NCI-H2107 treated with DMSO at 0.1 percent for 48 hours (cell line): ENCODE measurements at regions not wholly inside any gene's neighbourhood (a gene's known extent, or its start where the extent isn't known, plus 50 kb on each side); places are given as distances from the start of the nearest gene placed in this dataset.
"Not testable (repeated sequence)": the region's sequence is repeated elsewhere in the genome, so short reads cannot be mapped to it uniquely, and the experiment has no call there.

Experiments
- DNase-seq: peaks from one replicate; lab custom pipeline; 2025; ENCODE audit not compliant: unreplicated experiment; lab: John Stamatoyannopoulos, UW

GRCh38 chr9:115397591-115398312, 279.8 kb upstream of the TNC start:
- DNase-seq: no peak

DNA sequence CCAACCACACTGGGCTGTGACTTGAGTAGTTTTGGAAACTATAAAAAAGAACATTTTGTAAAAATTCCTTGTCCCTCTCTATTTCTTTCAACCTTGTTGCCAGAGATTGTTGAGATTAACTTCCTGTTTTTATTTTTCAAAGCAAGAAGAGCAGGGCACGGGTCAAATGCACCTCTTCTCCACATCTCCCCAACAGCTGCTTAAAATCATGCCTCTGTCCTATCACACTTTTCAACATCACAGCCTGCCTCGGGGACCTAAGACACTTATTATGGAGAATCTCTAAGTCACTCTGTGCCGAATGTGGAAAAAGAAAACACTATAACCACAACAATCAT, 280.3 kb upstream of the TNC start:
- no peak for DNase-seq

- DNase-seq: no peak
These were observed 281.0 kb upstream of the TNC start for GRCh38 chr9:115398996-115399395.

GRCh38 chr9:115400796-115401195, 282.8 kb upstream of the TNC start:
- no peak for DNase-seq

DNA sequence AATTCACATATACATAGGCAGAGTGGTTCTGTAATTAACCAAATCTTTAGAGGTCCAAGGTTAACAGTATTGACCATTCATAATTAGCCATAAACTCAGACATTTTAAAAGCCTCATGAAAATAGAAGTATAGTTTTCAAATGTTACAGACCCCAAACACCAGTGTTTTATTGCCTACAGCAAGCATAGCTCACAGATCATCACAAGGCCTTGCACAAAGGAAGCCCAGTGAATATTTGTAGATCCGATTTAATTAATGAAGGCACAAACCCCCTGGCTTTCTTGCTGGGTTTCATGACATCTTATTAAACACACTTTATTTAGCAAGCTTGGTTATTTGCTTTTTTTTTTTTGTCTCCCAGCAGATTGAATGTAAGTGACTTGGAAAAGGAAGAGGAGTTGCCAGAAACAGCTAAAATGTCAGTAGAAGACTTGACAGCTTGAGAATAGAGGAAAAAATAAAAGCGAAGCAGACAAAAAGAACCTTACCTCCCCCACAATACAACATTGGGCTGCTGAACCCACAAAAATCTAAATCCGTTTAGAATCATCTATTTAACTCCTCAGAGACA, 283.9 kb upstream of the TNC start:
- DNase-seq: no peak

- DNase-seq: no peak
These were observed 285.8 kb upstream of the TNC start for GRCh38 chr9:115403753-115404152.

DNA sequence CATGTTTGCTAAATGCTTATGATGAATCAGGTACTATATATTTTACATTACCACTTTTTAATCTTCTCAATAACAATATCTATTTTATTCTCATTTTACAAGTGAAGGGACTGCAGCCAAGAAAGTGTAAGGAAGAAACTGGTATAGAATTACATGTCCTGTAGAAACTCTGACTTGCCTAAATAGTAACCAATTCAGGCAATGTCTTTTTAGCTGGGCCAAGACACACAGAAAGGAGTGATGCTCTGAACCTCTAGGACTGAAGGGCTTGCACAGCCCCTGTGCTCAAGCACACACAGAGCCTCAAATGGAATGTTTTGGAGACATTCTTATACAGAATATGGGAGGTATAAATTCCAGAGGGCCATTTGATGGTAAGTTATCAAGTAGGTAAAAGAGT, 286.4 kb upstream of the TNC start:
- no peak for DNase-seq

DNA sequence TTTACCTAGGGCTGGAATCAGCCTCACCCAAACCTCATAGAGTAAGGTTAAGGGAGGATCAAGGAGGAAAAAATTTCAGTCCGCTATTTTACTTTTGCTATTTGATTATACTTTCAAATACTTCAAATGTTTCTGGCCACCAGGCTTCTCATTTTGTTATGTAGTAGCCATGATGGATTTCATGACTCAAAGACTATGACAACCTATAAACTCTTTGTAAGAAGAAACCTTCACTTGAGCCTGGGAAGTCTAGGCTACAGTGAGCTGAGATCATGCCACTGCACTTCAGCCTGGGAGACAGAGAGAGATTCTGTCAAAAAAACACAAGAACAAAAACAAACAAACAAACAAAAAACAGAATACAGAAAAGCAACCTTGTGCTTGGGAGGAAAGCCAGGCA, 293.6 kb upstream of the TNC start:
- DNase-seq: no peak

DNA sequence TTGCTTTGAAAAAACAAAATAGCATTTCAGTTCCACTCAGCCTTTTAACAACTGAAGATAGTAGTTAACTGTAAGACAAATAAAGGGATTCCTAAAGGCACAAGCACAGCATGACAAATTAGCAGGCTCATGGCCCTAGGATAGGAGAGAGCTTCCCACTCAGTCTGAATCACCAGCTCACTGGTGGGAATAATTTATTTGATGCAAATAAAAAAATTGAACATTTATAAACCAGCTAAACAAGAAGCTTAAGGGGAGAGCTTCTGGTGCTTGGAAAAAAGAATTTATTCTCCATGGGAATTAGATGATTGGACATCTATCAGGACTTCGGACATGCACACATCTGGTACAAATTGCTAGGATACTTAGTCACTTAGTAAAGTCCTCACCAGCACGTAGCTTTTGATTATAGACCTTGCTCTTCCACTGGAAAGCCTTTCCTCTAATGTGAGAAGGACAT, 294.1 kb upstream of the TNC start:
- no peak for DNase-seq

DNA sequence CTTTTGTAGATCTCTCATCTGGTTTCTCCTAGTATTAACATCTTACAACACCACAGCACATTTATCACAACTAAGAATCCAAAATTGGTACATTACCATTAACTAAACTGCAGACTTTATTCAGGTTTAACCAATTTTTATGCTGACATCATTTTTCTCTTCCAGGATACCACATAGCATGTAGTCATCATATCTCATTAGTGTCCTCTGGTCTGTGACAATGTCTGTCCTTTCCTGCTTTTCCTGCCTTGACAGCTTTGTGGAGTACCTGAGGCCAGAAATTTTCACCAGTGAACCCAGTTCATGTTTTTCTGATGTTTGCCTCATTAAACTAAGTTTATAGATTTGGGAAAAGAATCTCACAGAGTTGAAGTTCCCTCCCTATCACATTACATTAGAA, 294.7 kb upstream of the TNC start:
- no peak for DNase-seq

- DNase-seq: no peak
These were observed 295.3 kb upstream of the TNC start for GRCh38 chr9:115413304-115413703.

- DNase-seq: no peak
These were observed 295.9 kb upstream of the TNC start for GRCh38 chr9:115413766-115414382.

- DNase-seq: no peak
These were observed 296.6 kb upstream of the TNC start for GRCh38 chr9:115414561-115414960.

DNA sequence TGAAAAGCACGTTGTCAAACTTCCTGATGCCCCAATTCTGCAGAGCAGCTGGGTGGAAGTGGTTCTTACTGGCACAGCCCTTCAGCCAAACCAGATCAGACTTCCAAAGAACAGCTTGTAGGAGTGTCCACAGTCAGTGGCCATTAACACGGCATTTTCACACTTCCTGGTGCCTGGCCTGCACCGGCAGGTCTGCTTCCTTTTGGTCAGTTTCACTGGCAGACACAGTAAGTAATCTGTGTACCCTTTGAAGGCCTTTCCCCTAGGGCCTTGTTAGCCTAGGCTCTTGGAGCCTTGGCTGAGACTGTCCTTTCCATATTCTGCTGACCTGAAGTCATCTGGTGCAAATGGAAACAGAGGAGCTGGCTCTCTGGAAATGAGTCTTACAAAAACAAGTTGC, 297.5 kb upstream of the TNC start:
- DNase-seq: no peak

DNA sequence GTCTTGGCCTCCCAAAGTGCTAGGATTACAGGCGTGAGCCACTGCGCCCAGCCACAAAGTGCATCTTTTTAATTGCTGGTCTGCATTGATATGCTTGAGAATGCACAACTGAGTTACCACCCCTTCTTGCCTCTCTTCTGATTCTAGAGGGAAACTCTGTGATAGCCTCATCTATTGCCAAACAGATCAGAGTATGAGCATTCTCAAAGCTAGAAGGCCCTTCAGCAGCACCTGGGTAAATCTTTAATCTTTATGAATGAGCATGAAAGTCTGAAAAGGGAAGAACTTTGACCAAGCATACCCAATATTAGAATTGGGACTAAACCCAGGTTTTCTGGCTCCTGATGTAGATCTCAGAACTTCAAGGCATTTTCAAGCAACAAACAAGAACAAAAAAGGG, 298.3 kb upstream of the TNC start:
- DNase-seq: no peak

GRCh38 chr9:115418181-115418580, 300.2 kb upstream of the TNC start:
- not testable (repeated sequence) for DNase-seq

DNA sequence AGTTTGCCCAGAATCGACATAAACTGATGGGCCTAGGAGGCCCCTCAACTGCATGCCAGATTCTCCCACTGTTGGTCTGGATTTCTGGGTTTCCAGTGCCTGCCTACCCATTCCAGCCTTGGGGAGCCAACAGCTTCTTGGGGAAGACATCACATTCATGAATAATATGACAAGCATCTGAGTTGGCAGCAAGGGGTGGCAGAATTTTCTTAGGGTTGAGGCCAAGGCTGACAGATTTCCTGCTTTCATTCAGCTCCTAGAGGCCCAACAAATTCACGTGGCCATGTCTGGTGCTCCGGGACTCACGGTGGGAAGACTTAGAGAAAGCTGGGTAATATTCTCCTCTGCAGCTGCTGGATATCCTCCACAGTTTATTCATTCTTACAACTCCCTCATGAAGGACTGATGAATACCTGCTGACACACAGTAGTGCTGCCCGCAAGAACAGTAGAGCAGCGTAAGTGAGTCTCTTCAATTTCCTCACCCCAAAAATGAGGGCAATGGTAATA, 305.0 kb upstream of the TNC start:
- DNase-seq: no peak

DNA sequence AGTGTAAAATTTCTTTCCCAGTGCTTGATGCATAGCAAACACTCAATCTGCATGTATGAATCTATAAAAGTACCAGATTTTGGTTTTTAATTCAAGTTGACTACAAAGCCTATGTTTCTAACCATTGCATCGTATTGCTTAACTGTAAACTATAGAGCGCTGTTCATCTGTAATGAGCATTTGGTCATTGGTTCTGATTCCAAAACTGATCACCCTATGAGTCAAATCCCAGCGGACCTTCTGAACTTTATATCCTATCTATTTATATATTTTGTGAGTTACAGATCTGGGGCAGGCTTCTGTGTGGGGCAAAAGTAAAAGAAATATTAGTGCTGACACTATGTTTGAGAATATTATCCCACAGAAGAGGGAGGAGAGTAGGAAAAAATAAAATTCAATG, 305.7 kb upstream of the TNC start:
- DNase-seq: no peak

DNA sequence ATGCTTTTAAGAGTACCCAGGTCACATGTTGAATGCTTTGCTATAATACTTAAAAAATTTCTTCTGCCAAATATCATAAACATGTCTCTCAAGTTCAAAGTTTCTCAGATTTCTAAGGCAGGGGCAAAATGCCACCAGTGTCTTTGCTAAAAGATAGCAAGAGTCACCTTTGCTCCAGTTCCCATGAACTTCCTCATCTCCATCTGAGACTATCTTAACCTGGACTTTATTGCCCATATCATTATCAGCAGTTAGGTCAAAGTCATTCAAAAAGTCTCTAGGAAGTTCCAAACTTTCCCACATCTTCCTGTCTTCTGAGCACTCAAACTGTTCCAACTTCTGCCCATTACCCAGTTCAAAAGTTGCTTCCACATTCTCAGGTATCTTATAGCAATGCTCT, 307.6 kb upstream of the TNC start:
- DNase-seq: no peak

- no peak for DNase-seq
These were observed 319.5 kb upstream of the TNC start for GRCh38 chr9:115437418-115437817.

DNA sequence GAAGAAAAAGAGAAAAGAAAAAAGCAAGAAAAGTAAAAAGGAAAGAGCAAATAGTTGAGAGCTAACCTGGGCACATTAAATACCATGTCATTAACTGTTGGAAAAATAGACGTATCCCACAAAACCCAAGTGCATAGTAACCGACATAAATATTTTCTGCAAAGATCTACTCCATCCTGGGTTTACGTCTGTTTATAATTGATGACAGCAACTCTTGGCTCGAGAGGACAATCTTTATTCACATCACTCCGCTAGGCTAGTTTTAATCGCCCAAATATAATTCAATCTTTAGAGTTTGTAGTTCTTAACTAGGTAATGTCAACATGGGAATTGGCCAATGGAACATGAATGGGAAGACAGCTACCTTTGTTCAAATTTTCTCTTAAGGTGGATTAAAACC, 321.7 kb upstream of the TNC start:
- DNase-seq: no peak

DNA sequence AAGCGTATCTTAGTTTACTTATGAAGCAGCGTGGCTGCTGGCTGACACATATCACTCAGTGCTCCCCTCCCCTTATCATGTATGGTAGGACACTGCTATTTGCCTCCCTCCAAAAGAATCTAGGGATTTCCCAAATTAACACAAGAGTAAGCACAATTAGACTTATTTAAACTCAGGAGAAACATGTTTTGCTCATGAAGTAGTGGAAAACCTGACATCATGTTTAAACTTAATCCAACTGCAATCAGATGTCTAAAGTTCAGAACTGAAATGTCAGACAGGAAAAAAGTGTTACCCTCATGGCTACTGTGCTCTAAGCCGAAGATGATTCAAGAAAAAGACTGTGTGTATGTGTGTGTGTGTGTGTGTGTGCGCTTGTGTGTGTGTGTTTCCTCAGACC, 324.1 kb upstream of the TNC start:
- no peak for DNase-seq

DNA sequence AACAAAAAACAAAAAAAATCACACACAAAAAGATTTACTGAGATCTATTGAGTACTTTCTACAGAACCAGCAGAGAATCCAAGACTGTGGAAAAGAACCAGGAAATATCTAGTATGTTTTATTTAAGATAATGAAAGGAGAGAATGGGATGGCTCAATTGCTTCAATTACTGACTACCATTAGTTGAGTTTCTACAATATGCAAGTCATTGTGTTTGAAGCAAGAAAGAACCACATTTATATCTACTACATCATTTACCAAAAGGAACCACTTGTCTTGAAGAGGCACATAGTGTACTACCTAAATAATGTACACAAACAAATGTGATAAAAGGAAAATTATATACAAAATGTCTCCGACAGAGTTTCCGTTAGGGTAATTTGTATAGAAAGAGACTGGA, 325.9 kb upstream of the TNC start:
- DNase-seq: no peak
